ENCODE measurements at regions not wholly inside any gene's neighbourhood (a gene's known extent, or its start where the extent isn't known, plus 50 kb on each side); places are given as distances from the start of the nearest gene placed in this dataset.

DNA sequence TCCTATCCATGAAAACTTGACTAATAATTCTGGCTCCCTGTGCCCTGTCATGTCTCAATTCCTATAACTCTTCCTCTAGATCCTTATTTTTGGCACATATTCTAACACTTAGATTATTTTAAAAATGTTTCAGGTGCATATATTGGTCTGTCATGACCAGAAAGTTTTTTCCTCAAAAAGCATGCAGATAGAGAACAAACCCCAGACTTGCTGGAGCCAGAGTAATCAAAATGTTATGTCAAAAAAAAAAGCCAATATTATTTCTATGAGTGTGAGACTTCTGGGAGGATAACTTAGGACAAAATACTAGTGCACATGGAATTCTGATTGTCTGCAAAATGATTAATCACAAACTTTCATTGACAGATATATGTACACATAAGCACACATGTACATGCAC lies 135.1 kb upstream of the MROH9 start:
- Histone ChIP-seq H3K36me3 (ENCODE audit: control insufficient read depth, insufficient read depth, low read length) (no peaks in the 10 kb centered on the region), H3K4me1 (ENCODE audit: control insufficient read depth, insufficient read depth, low read length) (no peaks in the 10 kb centered on the region), H3K27me3 (ENCODE audit: control insufficient read depth, insufficient read depth, low read length) (no peaks in the 10 kb centered on the region), H3K9me3 (ENCODE audit: control insufficient read depth, insufficient read depth, low read depth, low read length) (no peaks in the 10 kb centered on the region), H3K27ac (ENCODE audit: low read length) (no peak overlapping the region), H3K4me3 (ENCODE audit: low read depth in 2 of 2, low read length in 2 of 2) (no peak overlapping the region)
- DNase-seq (ENCODE audit: low read depth, low spot score) = no peak
- POLR2A ChIA-PET = no interaction called here
- TF ChIP-seq TCF7L2 (IDR thresholded peaks at IDR 0.05; ENCODE audit: low read depth, low read length) = no peak
- no peak for TF ChIP-seq POLR2AphosphoS5 (IDR thresholded peaks at IDR 0.05; ENCODE audit: low read depth, low read length)
- TF ChIP-seq, protein P1, sequence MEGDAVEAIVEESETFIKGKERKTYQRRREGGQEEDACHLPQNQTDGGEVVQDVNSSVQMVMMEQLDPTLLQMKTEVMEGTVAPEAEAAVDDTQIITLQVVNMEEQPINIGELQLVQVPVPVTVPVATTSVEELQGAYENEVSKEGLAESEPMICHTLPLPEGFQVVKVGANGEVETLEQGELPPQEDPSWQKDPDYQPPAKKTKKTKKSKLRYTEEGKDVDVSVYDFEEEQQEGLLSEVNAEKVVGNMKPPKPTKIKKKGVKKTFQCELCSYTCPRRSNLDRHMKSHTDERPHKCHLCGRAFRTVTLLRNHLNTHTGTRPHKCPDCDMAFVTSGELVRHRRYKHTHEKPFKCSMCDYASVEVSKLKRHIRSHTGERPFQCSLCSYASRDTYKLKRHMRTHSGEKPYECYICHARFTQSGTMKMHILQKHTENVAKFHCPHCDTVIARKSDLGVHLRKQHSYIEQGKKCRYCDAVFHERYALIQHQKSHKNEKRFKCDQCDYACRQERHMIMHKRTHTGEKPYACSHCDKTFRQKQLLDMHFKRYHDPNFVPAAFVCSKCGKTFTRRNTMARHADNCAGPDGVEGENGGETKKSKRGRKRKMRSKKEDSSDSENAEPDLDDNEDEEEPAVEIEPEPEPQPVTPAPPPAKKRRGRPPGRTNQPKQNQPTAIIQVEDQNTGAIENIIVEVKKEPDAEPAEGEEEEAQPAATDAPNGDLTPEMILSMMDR (IDR thresholded peaks at IDR 0.05) = no peak
- no peak for TF ChIP-seq SIN3A (IDR thresholded peaks at IDR 0.05; ENCODE audit: borderline replicate concordance, insufficient read depth, low read depth, low read length)
- TF ChIP-seq, protein P2, sequence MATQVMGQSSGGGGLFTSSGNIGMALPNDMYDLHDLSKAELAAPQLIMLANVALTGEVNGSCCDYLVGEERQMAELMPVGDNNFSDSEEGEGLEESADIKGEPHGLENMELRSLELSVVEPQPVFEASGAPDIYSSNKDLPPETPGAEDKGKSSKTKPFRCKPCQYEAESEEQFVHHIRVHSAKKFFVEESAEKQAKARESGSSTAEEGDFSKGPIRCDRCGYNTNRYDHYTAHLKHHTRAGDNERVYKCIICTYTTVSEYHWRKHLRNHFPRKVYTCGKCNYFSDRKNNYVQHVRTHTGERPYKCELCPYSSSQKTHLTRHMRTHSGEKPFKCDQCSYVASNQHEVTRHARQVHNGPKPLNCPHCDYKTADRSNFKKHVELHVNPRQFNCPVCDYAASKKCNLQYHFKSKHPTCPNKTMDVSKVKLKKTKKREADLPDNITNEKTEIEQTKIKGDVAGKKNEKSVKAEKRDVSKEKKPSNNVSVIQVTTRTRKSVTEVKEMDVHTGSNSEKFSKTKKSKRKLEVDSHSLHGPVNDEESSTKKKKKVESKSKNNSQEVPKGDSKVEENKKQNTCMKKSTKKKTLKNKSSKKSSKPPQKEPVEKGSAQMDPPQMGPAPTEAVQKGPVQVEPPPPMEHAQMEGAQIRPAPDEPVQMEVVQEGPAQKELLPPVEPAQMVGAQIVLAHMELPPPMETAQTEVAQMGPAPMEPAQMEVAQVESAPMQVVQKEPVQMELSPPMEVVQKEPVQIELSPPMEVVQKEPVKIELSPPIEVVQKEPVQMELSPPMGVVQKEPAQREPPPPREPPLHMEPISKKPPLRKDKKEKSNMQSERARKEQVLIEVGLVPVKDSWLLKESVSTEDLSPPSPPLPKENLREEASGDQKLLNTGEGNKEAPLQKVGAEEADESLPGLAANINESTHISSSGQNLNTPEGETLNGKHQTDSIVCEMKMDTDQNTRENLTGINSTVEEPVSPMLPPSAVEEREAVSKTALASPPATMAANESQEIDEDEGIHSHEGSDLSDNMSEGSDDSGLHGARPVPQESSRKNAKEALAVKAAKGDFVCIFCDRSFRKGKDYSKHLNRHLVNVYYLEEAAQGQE (IDR thresholded peaks at IDR 0.05; ENCODE audit: insufficient read depth in 1 of 2, low read depth in 2 of 2, low read length in 1 of 2) = no peak
- intact Hi-C loops (cut with micrococcal nuclease; ENCODE audit: unreplicated experiment) = no loop called here
- BruUV-seq (replicated peaks) = no TSS peak
- CTCF ChIA-PET = no interaction called here
- ATAC-seq = no peak
- in situ Hi-C loops (cut with HindIII; ENCODE audit: low pct_unique_long_range_greater_than_20kb, low sequenced_read_pairs) = no loop called here

DNA sequence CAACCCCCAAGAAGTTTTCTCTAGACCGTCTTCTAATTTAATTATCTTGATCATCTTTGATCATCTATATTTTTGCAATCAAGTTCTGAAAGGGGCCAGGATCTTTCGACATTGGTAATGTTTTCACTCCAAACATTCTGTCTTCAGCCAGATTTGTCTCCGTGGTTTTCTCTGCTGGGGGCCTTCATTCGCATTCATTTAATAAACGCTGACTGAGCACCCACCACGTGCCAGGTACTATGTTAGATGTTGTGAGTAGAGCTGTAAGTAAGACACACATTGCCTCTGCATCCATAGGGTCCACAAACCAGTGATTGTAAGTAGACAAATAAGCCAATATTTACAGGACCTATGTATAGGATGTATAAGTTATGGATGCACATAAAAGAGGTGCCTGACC lies 134.5 kb upstream of the MROH9 start:
- Histone ChIP-seq H3K36me3 (ENCODE audit: control insufficient read depth, insufficient read depth, low read length) (no peaks in the 10 kb centered on the region), H3K9me3 (ENCODE audit: control insufficient read depth, insufficient read depth, low read depth, low read length) (no peaks in the 10 kb centered on the region), H3K27me3 (ENCODE audit: control insufficient read depth, insufficient read depth, low read length) (no peaks in the 10 kb centered on the region), H3K27ac (ENCODE audit: low read length) (no peak overlapping the region), H3K4me3 (ENCODE audit: low read depth in 2 of 2, low read length in 2 of 2) (no peak overlapping the region), H3K4me1 (ENCODE audit: control insufficient read depth, insufficient read depth, low read length) (no peaks in the 10 kb centered on the region)
- ChIA-PET CTCF (no interaction called here), POLR2A (no interaction called here)
- TF ChIP-seq, protein P2 (IDR thresholded peaks at IDR 0.05; ENCODE audit: insufficient read depth in 1 of 2, low read depth in 2 of 2, low read length in 1 of 2) = no peak
- TF ChIP-seq TCF7L2 (IDR thresholded peaks at IDR 0.05; ENCODE audit: low read depth, low read length) = no peak
- no peak for TF ChIP-seq SIN3A (IDR thresholded peaks at IDR 0.05; ENCODE audit: borderline replicate concordance, insufficient read depth, low read depth, low read length)
- no peak for TF ChIP-seq POLR2AphosphoS5 (IDR thresholded peaks at IDR 0.05; ENCODE audit: low read depth, low read length)
- TF ChIP-seq, protein P1 (IDR thresholded peaks at IDR 0.05) = no peak
- no TSS peak for BruUV-seq (replicated peaks)
- DNase-seq (ENCODE audit: low read depth, low spot score) (no peak), ATAC-seq (no peak)
- in situ Hi-C loops (cut with HindIII; ENCODE audit: low pct_unique_long_range_greater_than_20kb, low sequenced_read_pairs) (no loop called here), intact Hi-C loops (cut with micrococcal nuclease; ENCODE audit: unreplicated experiment) (no loop called here)
